HG02623 (cell line): ENCODE measurements at regions not wholly inside any gene's neighbourhood (a gene's known extent, or its start where the extent isn't known, plus 50 kb on each side); places are given as distances from the start of the nearest gene placed in this dataset.

Experiments used
- ATAC-seq: cut with Tn5 transposase; IDR thresholded peaks from one replicate; pipeline ENCODE4 v1.9.1; 2021; ENCODE audit warnings: moderate library complexity; ENCODE audit not compliant: unreplicated experiment

GRCh38 chr13:99911965-99912566 lies 59.5 kb downstream of the ZIC5 start:
- ATAC-seq = no peak

- ATAC-seq = no peak
Measured at GRCh38 chr13:99911069-99911964, 60.2 kb downstream of the ZIC5 start.

- no peak for ATAC-seq
Measured at GRCh38 chr13:99909836-99910619, 61.5 kb downstream of the ZIC5 start.

GRCh38 chr13:99909097-99909835 lies 62.3 kb downstream of the ZIC5 start:
- no peak for ATAC-seq

- ATAC-seq = no peak
Measured at GRCh38 chr13:99908140-99908803, 63.3 kb downstream of the ZIC5 start.

GRCh38 chr13:99907627-99908026 lies 63.9 kb downstream of the ZIC5 start:
- no peak for ATAC-seq

GRCh38 chr13:99907038-99907437 lies 64.5 kb downstream of the ZIC5 start:
- no peak for ATAC-seq

- ATAC-seq = no peak
Measured at GRCh38 chr13:99905814-99906213, 65.8 kb downstream of the ZIC5 start.

GRCh38 chr13:99905224-99905623 lies 66.3 kb downstream of the ZIC5 start:
- ATAC-seq = no peak

- ATAC-seq = no peak
Measured at GRCh38 chr13:99903140-99903539, 68.4 kb downstream of the ZIC5 start.

- ATAC-seq = no peak
Measured at GRCh38 chr13:99902657-99903056, 68.9 kb downstream of the ZIC5 start.

GRCh38 chr13:99900960-99901359 lies 70.6 kb downstream of the ZIC5 start:
- no peak for ATAC-seq

GRCh38 chr13:99898421-99898820 lies 73.1 kb downstream of the ZIC5 start:
- ATAC-seq = no peak

GRCh38 chr13:99897076-99897440 lies 74.5 kb downstream of the ZIC5 start:
- ATAC-seq = no peak

- ATAC-seq = no peak
Measured at GRCh38 chr13:99896369-99897075, 75.0 kb downstream of the ZIC5 start.

- no peak for ATAC-seq
Measured at GRCh38 chr13:99895444-99896368, 75.9 kb downstream of the ZIC5 start.

- no peak for ATAC-seq
Measured at GRCh38 chr13:99894840-99895443, 76.6 kb downstream of the ZIC5 start.

- no peak for ATAC-seq
Measured at GRCh38 chr13:99894105-99894839, 77.3 kb downstream of the ZIC5 start.
